Renal cortex interstitium (tissue), 11 donors: ENCODE measurements at regions not wholly inside any gene's neighbourhood (a gene's known extent, or its start where the extent isn't known, plus 50 kb on each side); places are given as distances from the start of the nearest gene placed in this dataset.
"Not testable (repeated sequence)": the region's sequence is repeated elsewhere in the genome, so short reads cannot be mapped to it uniquely, and the experiment has no call there.

Source experiments
- DNase-seq, 11 donors: peaks; one replicate each; pipeline ENCODE4 v3.0.0-alpha.2; 2013; ENCODE audit warnings: low read depth in 9 of 11, low spot score in 4 of 11; ENCODE audit errors: extremely low read depth in 1 of 11

DNA sequence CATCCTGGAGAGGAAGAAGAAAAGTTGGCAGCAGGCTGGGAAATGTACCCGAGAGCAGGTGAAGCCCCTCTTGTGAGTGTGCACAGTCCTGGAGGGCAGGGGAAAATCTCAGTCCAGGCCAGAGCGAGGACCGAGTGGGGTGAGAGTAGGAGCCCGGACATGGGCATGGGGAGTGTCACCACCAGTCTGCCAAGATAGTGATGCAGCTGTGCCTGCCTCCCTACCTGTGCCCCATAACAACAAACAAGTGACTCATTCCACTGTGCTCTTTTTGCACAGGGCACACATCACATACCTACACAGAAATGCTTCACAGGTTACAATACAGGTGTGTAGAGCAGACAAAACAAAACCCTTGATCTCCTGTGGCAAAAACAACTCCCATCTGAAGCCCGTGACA, 205.9 kb upstream of the PELI2 start:
- no peak for DNase-seq

- peak in 1 of 11 donors; percentile 13 for DNase-seq
Observed at GRCh38 chr14:55913324-55914025, 204.7 kb upstream of the PELI2 start.

GRCh38 chr14:55914771-55915170, 203.4 kb upstream of the PELI2 start:
- no peak for DNase-seq

DNA sequence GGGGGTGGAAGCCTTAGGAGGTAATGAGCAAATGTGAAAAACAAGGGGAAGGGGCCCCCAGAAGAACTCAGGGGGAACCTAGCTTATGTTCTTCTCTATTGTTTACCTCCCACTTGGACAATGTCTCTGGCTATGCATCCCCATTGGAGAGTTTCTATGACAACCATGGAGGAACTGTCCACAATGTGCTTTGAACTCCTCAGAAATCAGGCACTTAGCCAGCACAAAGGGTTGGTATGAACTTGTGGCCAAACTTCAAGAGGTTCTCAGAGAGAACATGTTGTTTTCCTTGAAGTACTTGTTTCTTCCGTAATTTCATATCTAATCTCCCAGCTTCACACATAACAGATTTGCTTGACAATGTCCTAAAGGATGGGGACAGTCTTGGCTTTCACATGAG, 202.8 kb upstream of the PELI2 start:
- no peak for DNase-seq

GRCh38 chr14:55919800-55920199, 198.4 kb upstream of the PELI2 start:
- DNase-seq: not testable (repeated sequence)

DNA sequence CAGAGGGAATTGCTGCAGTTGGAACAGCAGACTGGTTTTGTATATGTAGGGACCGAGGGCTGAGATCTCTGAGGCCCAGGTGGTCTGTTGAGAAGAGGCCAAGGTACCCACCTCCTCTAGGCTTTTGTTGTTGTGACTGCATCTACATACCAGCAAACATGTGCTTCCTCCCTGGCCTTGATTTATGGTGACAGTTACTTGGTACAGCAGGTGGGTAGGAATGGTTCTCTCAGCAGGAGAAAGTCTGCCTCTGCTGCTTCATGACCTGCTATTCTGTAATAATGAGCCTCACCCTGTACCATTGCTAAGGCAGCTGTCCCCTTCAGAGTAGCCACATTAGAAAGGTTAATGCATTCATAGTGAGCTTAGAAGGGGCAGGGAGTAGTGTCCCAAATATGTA, 196.7 kb upstream of the PELI2 start:
- DNase-seq: no peak

DNA sequence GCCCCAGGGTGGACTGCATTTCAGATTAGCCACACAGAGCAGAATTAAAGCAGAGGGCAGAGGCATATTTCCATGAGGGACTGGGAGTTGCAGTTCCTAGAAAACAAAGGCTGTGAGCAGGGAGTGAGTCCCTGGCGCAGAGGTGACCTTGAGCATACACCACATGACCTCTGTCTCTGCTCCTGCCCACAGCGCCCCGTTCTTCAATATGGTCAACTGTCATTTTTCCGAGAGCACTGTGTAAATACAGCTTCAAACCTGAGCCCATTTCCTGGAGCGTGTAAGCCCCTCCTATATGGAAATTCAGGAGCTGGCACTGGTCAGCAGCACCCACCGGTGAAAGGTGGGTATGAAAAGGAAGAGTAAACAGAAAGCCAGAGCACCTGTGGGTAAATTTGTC, 192.2 kb upstream of the PELI2 start:
- DNase-seq: no peak

DNA sequence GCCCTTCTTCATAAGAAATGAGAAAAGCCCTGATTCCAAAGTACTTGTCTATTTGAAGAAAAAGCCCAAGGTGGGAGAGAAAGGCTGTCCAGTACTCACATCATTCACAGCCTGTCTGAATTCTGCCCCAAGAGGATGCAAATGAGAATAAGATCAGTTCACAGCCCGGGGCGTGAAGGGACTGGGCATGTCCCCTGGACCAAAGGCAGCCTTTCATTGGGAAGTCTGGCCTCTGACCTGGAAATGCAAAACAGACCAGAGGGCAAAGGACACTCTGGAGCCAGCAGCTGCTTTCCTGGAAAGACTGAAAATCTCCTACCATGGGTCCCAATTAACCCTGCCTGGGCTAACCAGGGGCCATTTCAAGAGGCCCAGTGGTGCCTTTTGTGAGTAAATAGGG, 191.2 kb upstream of the PELI2 start:
- DNase-seq: no peak

DNA sequence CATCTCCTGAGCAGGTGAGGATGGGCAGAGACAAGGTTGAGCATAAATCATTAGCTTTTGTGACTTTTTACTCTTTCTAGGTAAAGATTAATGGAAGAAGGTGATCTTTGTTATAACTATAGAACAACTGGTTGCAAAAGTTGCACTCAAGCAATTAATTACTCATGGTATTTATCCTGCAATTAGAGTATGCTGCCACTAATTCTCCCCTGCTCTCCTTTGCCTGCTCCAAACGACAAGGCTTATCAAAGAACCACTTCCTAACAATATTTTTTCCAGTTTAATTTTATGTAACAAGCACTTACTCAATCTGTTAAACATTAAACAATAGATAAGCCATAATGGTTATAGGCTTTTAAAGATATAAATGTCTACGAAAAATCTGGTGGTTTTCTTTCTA, 189.9 kb upstream of the PELI2 start:
- no peak for DNase-seq

DNA sequence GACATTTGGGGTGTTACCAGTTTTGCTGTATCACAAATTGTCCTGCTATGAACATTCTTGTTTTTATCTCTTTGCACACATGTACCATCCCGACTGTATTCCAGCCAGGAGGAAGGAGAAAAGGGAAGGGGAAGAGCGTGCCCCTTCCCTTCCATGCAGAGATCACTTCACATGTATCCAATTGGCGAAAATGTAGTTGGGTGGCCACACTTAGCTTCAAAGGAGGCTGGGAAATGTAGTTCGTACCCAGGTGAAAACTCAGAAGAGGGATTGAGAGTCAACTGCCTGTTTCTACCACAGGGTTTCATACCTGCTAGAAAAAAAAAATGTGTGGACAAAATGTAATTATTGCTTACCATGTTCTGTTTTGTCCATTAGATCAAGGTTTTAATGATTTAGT, 189.1 kb upstream of the PELI2 start:
- no peak for DNase-seq

- no peak for DNase-seq
Observed at GRCh38 chr14:55930016-55930784, 188.0 kb upstream of the PELI2 start.

DNA sequence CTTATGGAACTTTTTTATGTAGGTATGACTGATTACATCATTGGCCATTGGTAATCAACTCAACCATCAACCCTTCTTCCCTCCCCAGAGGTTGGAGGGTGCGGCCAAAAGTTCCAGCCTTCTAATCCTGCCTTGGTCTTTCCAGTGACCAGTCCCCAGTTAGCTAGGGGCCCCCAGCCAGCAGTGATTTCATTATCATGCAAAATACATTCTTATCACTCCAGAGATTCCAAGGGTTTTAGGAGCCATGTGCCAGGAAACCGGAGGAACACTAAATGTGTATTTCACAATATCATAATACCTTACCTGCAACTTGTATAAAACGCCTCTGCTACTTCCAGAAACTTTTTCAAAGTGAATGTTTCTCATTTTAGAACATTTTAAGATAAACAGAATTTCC, 181.5 kb upstream of the PELI2 start:
- DNase-seq: no peak

DNA sequence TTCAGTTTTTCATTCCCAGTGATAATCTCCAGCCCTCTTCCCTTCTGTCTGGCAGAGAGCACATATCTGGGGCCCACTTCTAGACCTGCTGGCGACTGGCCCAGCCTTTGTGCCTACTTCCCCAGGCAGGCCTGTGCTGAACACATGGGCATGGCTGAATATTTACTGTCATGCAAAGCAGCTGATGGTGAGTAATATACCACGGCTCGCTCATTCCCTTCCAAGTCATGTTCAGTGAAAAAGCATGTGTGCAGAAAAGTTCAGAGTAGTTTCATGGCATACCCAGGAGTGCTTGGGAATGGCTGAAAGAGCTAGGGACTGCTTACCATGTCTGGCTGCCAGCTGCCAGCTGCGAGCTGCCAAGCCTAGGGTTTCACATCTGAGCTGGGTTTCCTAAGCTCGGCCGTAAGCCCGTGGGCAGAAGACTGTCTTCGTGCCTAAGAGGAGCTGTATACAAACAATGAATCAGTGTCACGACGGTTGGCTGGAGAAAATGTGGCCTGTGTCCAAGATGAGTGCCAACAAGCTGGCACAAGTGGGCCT, 179.9 kb upstream of the PELI2 start:
- no peak for DNase-seq

DNA sequence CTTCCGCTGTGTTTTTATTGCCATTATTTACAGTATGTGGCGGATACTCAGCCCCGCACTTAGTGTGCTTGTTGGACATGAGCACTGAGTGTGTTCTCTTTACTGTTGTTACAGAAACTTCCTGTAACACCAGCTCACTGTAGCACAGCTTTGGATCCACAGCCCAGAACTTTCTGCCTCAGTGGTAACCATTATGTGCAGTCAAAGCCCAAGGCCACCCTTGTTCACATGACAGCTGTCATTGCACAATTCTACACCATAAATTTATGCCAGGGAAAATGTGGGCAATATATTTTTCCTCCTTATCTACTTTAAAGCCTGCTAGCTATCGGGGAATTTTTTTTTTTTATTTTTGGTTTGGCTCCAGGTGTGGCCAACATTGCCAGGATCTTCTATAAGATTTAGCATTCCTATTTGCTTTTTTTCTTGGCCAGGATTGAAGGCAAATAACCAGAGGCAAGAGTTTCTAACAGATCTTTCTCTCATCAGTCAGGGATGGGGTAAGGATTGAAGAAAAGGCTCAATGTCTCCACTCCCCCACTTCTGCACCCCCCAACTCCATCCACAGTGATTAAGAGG, 176.0 kb upstream of the PELI2 start:
- no peak for DNase-seq

DNA sequence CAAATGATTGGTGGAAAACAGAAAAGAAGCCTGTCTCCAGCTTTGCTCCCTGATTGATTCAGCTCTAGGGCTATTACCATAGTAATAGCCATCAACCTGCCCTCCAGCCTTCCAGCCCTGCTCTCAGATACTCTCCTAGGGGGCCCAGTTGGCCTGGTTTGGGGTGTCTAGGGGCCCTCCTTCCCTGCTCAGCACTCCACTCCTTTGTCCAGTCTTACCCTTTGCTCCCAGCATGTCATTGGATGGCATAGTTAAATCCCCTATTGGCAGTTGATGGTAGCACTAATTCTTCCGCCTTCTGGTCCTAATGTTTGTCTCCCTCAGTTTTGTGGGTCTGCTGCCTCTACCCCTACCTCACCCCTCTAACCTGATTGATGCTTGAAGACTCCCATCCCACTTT, 175.4 kb upstream of the PELI2 start:
- no peak for DNase-seq

DNA sequence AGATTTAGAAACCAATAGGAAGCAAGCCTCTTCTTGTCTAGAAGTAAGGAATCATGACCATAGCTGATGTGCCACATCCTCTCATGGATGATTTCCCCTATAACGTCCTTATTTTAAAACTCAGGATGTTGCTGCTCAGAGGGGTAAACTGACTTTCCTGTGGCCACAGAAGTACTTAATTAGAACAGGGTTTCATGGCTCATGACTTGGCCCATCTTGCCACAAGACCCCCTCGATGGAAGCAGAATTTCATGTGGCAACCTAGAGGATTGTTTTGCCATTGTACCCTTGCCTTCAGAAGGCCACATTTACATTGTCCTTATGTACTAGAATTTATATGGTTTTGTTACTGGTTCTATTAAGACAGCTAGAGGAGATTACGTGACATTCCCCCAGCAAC, 173.5 kb upstream of the PELI2 start:
- no peak for DNase-seq

GRCh38 chr14:55946231-55946630, 172.0 kb upstream of the PELI2 start:
- no peak for DNase-seq

GRCh38 chr14:55948399-55948798, 169.8 kb upstream of the PELI2 start:
- no peak for DNase-seq

GRCh38 chr14:55949708-55950107, 168.5 kb upstream of the PELI2 start:
- no peak for DNase-seq

- DNase-seq: no peak
Observed at GRCh38 chr14:55950135-55950534, 168.1 kb upstream of the PELI2 start.
